WERI-Rb-1 (cell line): ENCODE measurements at regions not wholly inside any gene's neighbourhood (a gene's known extent, or its start where the extent isn't known, plus 50 kb on each side); places are given as distances from the start of the nearest gene placed in this dataset.

Experiments
- DNase-seq: peaks from one replicate; pipeline ENCODE4 v3.0.0-alpha.2; 2020
- H3K27ac ChIP-seq: fragments of 250-450 bp; sonication (Bioruptor Pico); 2 replicates; pipeline ENCODE4 v1.5.1; 2020; ENCODE audit warnings: mild to moderate bottlenecking, moderate library complexity
- H3K27me3 ChIP-seq: fragments of 250-450 bp; sonication (Bioruptor Pico); 2 replicates; pipeline ENCODE4 v1.5.1; 2021; ENCODE audit warnings: mild to moderate bottlenecking, low read depth, moderate library complexity; ENCODE audit not compliant: insufficient read depth, severe bottlenecking
- H3K36me3 ChIP-seq: fragments of 250-450 bp; sonication (Bioruptor Pico); 2 replicates; pipeline ENCODE4 v1.5.1; 2020; ENCODE audit warnings: mild to moderate bottlenecking, moderate library complexity
- H3K4me3 ChIP-seq: 2 replicates; pipeline ENCODE4 v1.5.1; 2011; ENCODE audit warnings: low read depth, mild to moderate bottlenecking, control low read depth, low read length
- H3K9me3 ChIP-seq: fragments of 250-450 bp; sonication (Bioruptor Pico); 2 replicates; pipeline ENCODE4 v1.5.1; 2021; ENCODE audit warnings: mild to moderate bottlenecking, moderate library complexity; ENCODE audit not compliant: severe bottlenecking
- CTCF ChIP-seq: IDR thresholded peaks from 2 replicates; pipeline ENCODE4 v1.5.1; 2011; ENCODE audit warnings: low read depth, mild to moderate bottlenecking, control low read depth, inconsistent platforms, low read length

- no peak overlapping the region for H3K4me3 ChIP-seq
- no peaks in the 10 kb centered on the region for H3K27me3 ChIP-seq
- DNase-seq, result no peak
- H3K27ac ChIP-seq, result no peak overlapping the region
- no peaks in the 10 kb centered on the region for H3K9me3 ChIP-seq
- H3K36me3 ChIP-seq, result no peaks in the 10 kb centered on the region
- TF ChIP-seq CTCF, result no peak
Measured at GRCh38 chr15:75100679-75101078, 77.3 kb downstream of the PPCDC start.

- no peak for DNase-seq
- TF ChIP-seq CTCF, result no peak
- Histone ChIP-seq H3K4me3 (no peak overlapping the region), H3K27me3 (no peaks in the 10 kb centered on the region), H3K27ac (no peak overlapping the region), H3K36me3 (no peaks in the 10 kb centered on the region), H3K9me3 (no peaks in the 10 kb centered on the region)
Measured at GRCh38 chr15:75104804-75105557, 81.6 kb downstream of the PPCDC start.

- no peak overlapping the region for H3K27ac ChIP-seq
- no peak for TF ChIP-seq CTCF
- H3K9me3 ChIP-seq, result no peaks in the 10 kb centered on the region
- H3K36me3 ChIP-seq, result no peaks in the 10 kb centered on the region
- no peaks in the 10 kb centered on the region for H3K27me3 ChIP-seq
- DNase-seq, result no peak
- no peak overlapping the region for H3K4me3 ChIP-seq
Measured at GRCh38 chr15:75107516-75107907, 84.1 kb downstream of the PPCDC start.

GRCh38 chr15:75107908-75108838, 84.8 kb downstream of the PPCDC start:
- Histone ChIP-seq H3K4me3 (no peak overlapping the region), H3K36me3 (no peaks in the 10 kb centered on the region), H3K9me3 (peaks cover 1% of the 10 kb centered on the region), H3K27ac (no peak overlapping the region), H3K27me3 (no peaks in the 10 kb centered on the region)
- TF ChIP-seq CTCF, result no peak
- DNase-seq, result no peak

GRCh38 chr15:75109021-75109735, 85.8 kb downstream of the PPCDC start:
- Histone ChIP-seq H3K27ac (no peak overlapping the region), H3K9me3 (peaks cover 2% of the 10 kb centered on the region), H3K4me3 (no peak overlapping the region), H3K27me3 (no peaks in the 10 kb centered on the region), H3K36me3 (no peaks in the 10 kb centered on the region)
- peak; percentile 26 for DNase-seq
- no peak for TF ChIP-seq CTCF
